Glutamatergic neuron (in vitro differentiated cells): ENCODE measurements at regions not wholly inside any gene's neighbourhood (a gene's known extent, or its start where the extent isn't known, plus 50 kb on each side); places are given as distances from the start of the nearest gene placed in this dataset.

Source experiments
- DNase-seq: peaks from one replicate; pipeline ENCODE4 v3.0.0; 2022
- H3K27ac Mint-ChIP-seq: one replicate; pipeline ENCODE4 v1.8.0; 2020; ENCODE audit warnings: mild to moderate bottlenecking, mixed read lengths, inconsistent platforms; ENCODE audit not compliant: unreplicated experiment
- H3K27me3 Mint-ChIP-seq: one replicate; pipeline ENCODE4 v1.8.0; 2020; ENCODE audit warnings: mild to moderate bottlenecking, moderate library complexity, mixed read lengths, inconsistent platforms; ENCODE audit not compliant: unreplicated experiment
- H3K36me3 Mint-ChIP-seq: one replicate; pipeline ENCODE4 v1.8.0; 2020; ENCODE audit warnings: mild to moderate bottlenecking, mixed read lengths, inconsistent platforms; ENCODE audit not compliant: unreplicated experiment
- H3K4me1 Mint-ChIP-seq: one replicate; pipeline ENCODE4 v1.8.0; 2020; ENCODE audit warnings: mild to moderate bottlenecking, low read depth, mixed read lengths, inconsistent platforms; ENCODE audit not compliant: unreplicated experiment
- H3K4me3 Mint-ChIP-seq: one replicate; pipeline ENCODE4 v1.8.0; 2020; ENCODE audit warnings: mild to moderate bottlenecking, mixed read lengths, inconsistent platforms; ENCODE audit not compliant: unreplicated experiment
- H3K9me3 Mint-ChIP-seq: one replicate; pipeline ENCODE4 v1.8.0; 2020; ENCODE audit warnings: mild to moderate bottlenecking, moderate library complexity, mixed read lengths, inconsistent platforms; ENCODE audit not compliant: unreplicated experiment
- CTCF ChIP-seq: fragments of 200-600 bp; sonication (generic); IDR thresholded peaks from one replicate; pipeline ENCODE4 v1.5.0; 2021; ENCODE audit not compliant: partially characterized antibody, unreplicated experiment

- DNase-seq = no peak
- Mint-ChIP-seq H3K9me3 (no peaks in the 10 kb centered on the region), H3K4me3 (no peak overlapping the region), H3K27me3 (no peaks in the 10 kb centered on the region), H3K36me3 (no peaks in the 10 kb centered on the region), H3K27ac (no peak overlapping the region), H3K4me1 (peaks cover 1% of the 10 kb centered on the region)
- no peak for TF ChIP-seq CTCF
These were observed 867.8 kb upstream of the KLHL29 start for GRCh38 chr2:22517141-22517540.

GRCh38 chr2:22518641-22519040, 866.3 kb upstream of the KLHL29 start:
- H3K27ac Mint-ChIP-seq = no peak overlapping the region
- H3K4me1 Mint-ChIP-seq = peaks cover 1% of the 10 kb centered on the region
- no peaks in the 10 kb centered on the region for H3K27me3 Mint-ChIP-seq
- no peaks in the 10 kb centered on the region for H3K36me3 Mint-ChIP-seq
- no peak overlapping the region for H3K4me3 Mint-ChIP-seq
- DNase-seq = no peak
- no peaks in the 10 kb centered on the region for H3K9me3 Mint-ChIP-seq
- no peak for TF ChIP-seq CTCF

GRCh38 chr2:22520369-22521288, 864.4 kb upstream of the KLHL29 start:
- Mint-ChIP-seq H3K4me3 (no peak overlapping the region), H3K27me3 (no peaks in the 10 kb centered on the region), H3K36me3 (no peaks in the 10 kb centered on the region), H3K9me3 (no peaks in the 10 kb centered on the region), H3K4me1 (peaks cover 1% of the 10 kb centered on the region), H3K27ac (no peak overlapping the region)
- TF ChIP-seq CTCF = no peak
- DNase-seq = no peak

- Mint-ChIP-seq H3K27me3 (no peaks in the 10 kb centered on the region), H3K36me3 (no peaks in the 10 kb centered on the region), H3K9me3 (no peaks in the 10 kb centered on the region), H3K27ac (no peak overlapping the region), H3K4me1 (peaks cover 1% of the 10 kb centered on the region), H3K4me3 (no peak overlapping the region)
- no peak for TF ChIP-seq CTCF
- no peak for DNase-seq
These were observed 863.4 kb upstream of the KLHL29 start for GRCh38 chr2:22521620-22522019.

- Mint-ChIP-seq H3K27ac (no peak overlapping the region), H3K4me1 (peaks cover 1% of the 10 kb centered on the region), H3K27me3 (no peaks in the 10 kb centered on the region), H3K36me3 (peaks cover 5% of the 10 kb centered on the region), H3K4me3 (no peak overlapping the region), H3K9me3 (peaks cover 3% of the 10 kb centered on the region)
- no peak for TF ChIP-seq CTCF
- DNase-seq = no peak
These were observed 859.3 kb upstream of the KLHL29 start for GRCh38 chr2:22525681-22526080.
